K562 (cell line): ENCODE measurements at regions not wholly inside any gene's neighbourhood (a gene's known extent, or its start where the extent isn't known, plus 50 kb on each side); places are given as distances from the start of the nearest gene placed in this dataset.

Source experiments
- ATAC-seq: fragments of 200-7000 bp; cut with Tn5 transposase; 3 replicates; pipeline ENCODE4 v1.9.1; 2020; ENCODE audit warnings: moderate library complexity
- BruUV-seq: library from RNA; stranded (reverse); fragments of 400-500 nt; replicated peaks from 2 replicates; lab custom pipeline; 2021; lab: Mats Ljungman, UMichigan
- CTCF ChIA-PET: fragments of 300-600 bp; formaldehyde crosslinking; extraction: SDS; loops from one replicate; lab custom pipeline; 2021; ENCODE audit warnings: low intra/inter-chr PET ratio; lab: Yijun Ruan, JAX
- POLR2A ChIA-PET: fragments of 300-600, 350-650 bp; sonication (Branson Sonifier 250); formaldehyde crosslinking; extraction: SDS; loops from one replicate; lab custom pipeline; 2021; ENCODE audit warnings: antibody characterized with exemption, inconsistent platforms; lab: Yijun Ruan, JAX
- DNase-seq, 4 experiments: peaks; one replicate each; pipeline versions ENCODE4 v3.0.0 to v3.0.0-alpha.2; 2011 to 2018; ENCODE audit warnings: low spot score in 3 of 4, mixed read lengths in 3 of 4; ENCODE audit errors: extremely low read depth in 1 of 4
- FAIRE-seq: peaks from 2 replicates; lab custom pipeline; 2011; peaks lifted over from hg19 to GRCh38; lab: Jason Lieb, UNC
- H2AFZ ChIP-seq: 2 replicates; pipeline ENCODE4 v1.6.0; 2011; ENCODE audit warnings: low read depth, low read length, control low read depth, inconsistent platforms
- H3K27ac ChIP-seq: fragments of 200-600 bp; 3 replicates; pipeline ENCODE4 v1.8.0; 2011; ENCODE audit warnings: low read depth, mild to moderate bottlenecking, control low read depth, inconsistent platforms, low read length, moderate library complexity, mixed read lengths; ENCODE audit errors: extremely low read depth
- H3K27me3 ChIP-seq, 2 experiments: fragments of 300-600 bp in 1 of 2; 2 replicates in 1 of 2; 3 replicates in 1 of 2; pipeline versions ENCODE4 v1.6.0 to v1.8.0; 2011; ENCODE audit warnings: inconsistent platforms in 2 of 2, low read length in 2 of 2, mild to moderate bottlenecking in 1 of 2, mixed read lengths in 1 of 2, moderate library complexity in 1 of 2; ENCODE audit not compliant: control insufficient read depth in 2 of 2, insufficient read depth in 2 of 2
- H3K36me3 ChIP-seq: fragments of 300-600 bp; 3 replicates; pipeline ENCODE4 v1.8.0; 2011; ENCODE audit warnings: mild to moderate bottlenecking, low read length, inconsistent platforms; ENCODE audit not compliant: control insufficient read depth, insufficient read depth
- H3K4me1 ChIP-seq, 2 experiments: fragments of 200-600 bp in 1 of 2; replicated peaks in 1 of 2; 2 replicates in 1 of 2; 3 replicates in 1 of 2; pipeline versions ENCODE4 v1.5.1 to v1.8.0; 2011; ENCODE audit warnings: inconsistent platforms in 2 of 2, low read length in 2 of 2, mild to moderate bottlenecking in 1 of 2, mixed read lengths in 1 of 2, moderate library complexity in 1 of 2; ENCODE audit not compliant: control insufficient read depth in 2 of 2, insufficient read depth in 2 of 2
- H3K4me2 ChIP-seq: 2 replicates; pipeline ENCODE4 v1.6.1; 2011; ENCODE audit warnings: low read length, control low read depth, inconsistent platforms, mixed read lengths; ENCODE audit not compliant: insufficient read depth
- H3K4me3 ChIP-seq: fragments of 200-600 bp; sonication (generic), shearing (Covaris generic); 2 replicates; pipeline ENCODE4 v1.5.1; 2016; ENCODE audit warnings: control low read depth, inconsistent platforms
- H3K79me2 ChIP-seq: fragments of 200-600 bp; 3 replicates; pipeline ENCODE4 v1.8.0; 2011; ENCODE audit warnings: low read length, inconsistent platforms; ENCODE audit not compliant: control insufficient read depth, insufficient read depth
- H3K9ac ChIP-seq, 2 experiments: 2 replicates each; pipeline versions ENCODE4 v1.6.0 to v1.6.1; 2011; ENCODE audit warnings: low read depth in 2 of 2, low read length in 2 of 2, control low read depth in 1 of 2, inconsistent platforms in 1 of 2, mild to moderate bottlenecking in 1 of 2, mixed read lengths in 1 of 2; ENCODE audit not compliant: insufficient read depth in 1 of 2
- H3K9me1 ChIP-seq: one replicate; pipeline ENCODE4 v1.6.0; 2011; ENCODE audit warnings: inconsistent platforms, mild to moderate bottlenecking, low read length, moderate library complexity; ENCODE audit not compliant: control insufficient read depth, insufficient read depth
- H3K9me3 ChIP-seq: replicated peaks from 2 replicates; pipeline ENCODE4 v1.5.1; 2011; ENCODE audit warnings: low read depth, low read length, inconsistent platforms; ENCODE audit not compliant: control insufficient read depth, insufficient read depth
- H4K20me1 ChIP-seq: replicated peaks from 2 replicates; pipeline ENCODE4 v1.6.1; 2011; ENCODE audit warnings: low read length, inconsistent platforms, mixed read lengths; ENCODE audit not compliant: control insufficient read depth, insufficient read depth
- ATF1 ChIP-seq, 2 experiments: fragments of 450-650 bp in 1 of 2; IDR thresholded peaks; 2 replicates each; pipeline ENCODE4 v1.6.1; 2016; ENCODE audit warnings: missing compliant biosample characterization in 1 of 2, missing genetic modification characterization in 1 of 2
- ATF7 ChIP-seq: fragments of 450-650 bp; IDR thresholded peaks from 2 replicates; pipeline ENCODE4 v1.7.1; 2014; ENCODE audit warnings: mild to moderate bottlenecking, moderate library complexity
- NCOR1 ChIP-seq: fragments of 450-650 bp; IDR thresholded peaks from 2 replicates; pipeline ENCODE4 v1.6.1; 2016; ENCODE audit warnings: mild to moderate bottlenecking, moderate library complexity
- PPARD ChIP-seq: fragments of 250-450 bp; sonication (Bioruptor Pico); IDR thresholded peaks from 2 replicates; pipeline ENCODE4 v1.8.0; 2022; ENCODE audit warnings: inconsistent platforms, mild to moderate bottlenecking, moderate library complexity
- RBM25 ChIP-seq: fragments of 200-400 bp; formaldehyde crosslinking; IDR thresholded peaks from 2 replicates; pipeline ENCODE4 v1.6.1; 2018; ENCODE audit warnings: low read length, low read depth, moderate library complexity; ENCODE audit not compliant: severe bottlenecking
- SPI1 ChIP-seq: IDR thresholded peaks from 2 replicates; pipeline ENCODE4 v1.6.1; 2011; ENCODE audit warnings: low read depth, low read length, control low read depth, borderline replicate concordance
- TAF9B ChIP-seq: fragments of 450-650 bp; IDR thresholded peaks from 2 replicates; pipeline ENCODE4 v1.6.1; 2018; ENCODE audit warnings: mild to moderate bottlenecking; ENCODE audit not compliant: partially characterized antibody
- TCF7 ChIP-seq: sonication (generic); IDR thresholded peaks from 2 replicates; pipeline ENCODE4 v1.6.1; 2016; ENCODE audit warnings: antibody characterized with exemption, borderline replicate concordance
- ZFP36 ChIP-seq: fragments of 150-350 bp; IDR thresholded peaks from 2 replicates; pipeline ENCODE4 v1.6.1; 2018; ENCODE audit warnings: low read length, low read depth; ENCODE audit not compliant: partially characterized antibody
- ZNF280B ChIP-seq: fragments of 250-450 bp; sonication (Bioruptor Pico); IDR thresholded peaks from 2 replicates; pipeline ENCODE4 v1.5.1; 2021; ENCODE audit warnings: mild to moderate bottlenecking
- ZNF717 ChIP-seq: fragments of 250-450 bp; sonication (Bioruptor Pico); IDR thresholded peaks from 2 replicates; pipeline ENCODE4 v1.5.0; 2021
- WGBS: fragments of 100-300 bp; shearing (Covaris generic); methylation state at CpG from one replicate; pipeline ENCODE4 v1.1.6; 2016; ENCODE audit warnings: low coverage, mixed read lengths; ENCODE audit not compliant: insufficient coverage; ENCODE audit errors: missing lambda C conversion rate; 5-methylcytosine and 5-hydroxymethylcytosine counted together
- in situ Hi-C: fragments of 300-500 bp; cut with MboI; formaldehyde crosslinking; loops from 4 replicates; pipeline ENCODE4 v1.15.0; 2018; ENCODE audit warnings: inconsistent platforms, mixed read lengths
- intact Hi-C: fragments of 100-400 bp; cut with micrococcal nuclease; formaldehyde crosslinking; loops from 2 replicates; pipeline ENCODE4 v1.14.2; 2022
- TF ChIP-seq, protein P1 (sequence below): fragments of 250-450 bp; sonication (Bioruptor Pico); IDR thresholded peaks from 2 replicates; pipeline ENCODE4 v1.4.0; 2020; ENCODE audit warnings: mild to moderate bottlenecking, moderate library complexity

DNA sequence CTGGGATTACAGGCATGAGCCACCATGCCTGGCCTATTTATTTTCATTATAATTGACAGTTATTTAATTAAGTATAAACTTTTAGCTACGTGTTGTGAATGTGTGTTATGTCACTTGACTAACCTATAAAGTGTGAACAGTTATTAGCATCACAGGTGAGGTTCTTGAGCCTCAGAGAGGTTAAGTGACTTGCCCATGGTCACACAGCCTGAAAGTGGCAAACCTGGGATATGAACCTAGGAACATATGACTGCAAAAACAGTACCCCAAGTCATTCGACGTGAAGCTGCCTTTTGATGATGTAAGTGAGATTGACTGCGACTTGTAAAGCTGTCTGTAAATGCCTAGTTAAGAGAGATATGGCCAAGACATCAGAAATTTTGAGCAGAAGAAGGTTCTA, 77.9 kb upstream of the SALL4 start:
- FAIRE-seq (no peak), DNase-seq (no peak), ATAC-seq (no peak)
- H3K9me3 ChIP-seq, result no peaks in the 10 kb centered on the region
- ChIA-PET CTCF (no interaction called here), POLR2A (no interaction called here)
- 0% methylated on average over 4 of the region's 4 CpGs for WGBS
- intact Hi-C loops (no loop called here), in situ Hi-C loops (no loop called here)
- H4K20me1 ChIP-seq, result no peaks in the 10 kb centered on the region
- H3K9ac ChIP-seq, result no peak overlapping the region
- H3K27ac ChIP-seq, result no peak overlapping the region
- H3K4me2 ChIP-seq, result no peak overlapping the region
- BruUV-seq, result no TSS peak
- no peak for TF ChIP-seq ZNF717 (CRISPR knock-in tag)
- TF ChIP-seq PPARD (CRISPR knock-in tag), result no peak
- peak; percentile 74 for TF ChIP-seq RBM25
- TF ChIP-seq ZFP36, result peak; percentile 34
- no peak for TF ChIP-seq SPI1
- no peak for TF ChIP-seq NCOR1
- no peak overlapping the region for H2AFZ ChIP-seq
- no peaks in the 10 kb centered on the region for H3K9me1 ChIP-seq
- H3K4me3 ChIP-seq, result no peak overlapping the region
- H3K4me1 ChIP-seq, result no peaks in the 10 kb centered on the region
- no peaks in the 10 kb centered on the region for H3K36me3 ChIP-seq
- H3K27me3 ChIP-seq, result peaks cover 4 to 7% of the 10 kb centered on the region in 2 experiments; a peak in 4 of 5 replicates
- H3K79me2 ChIP-seq, result no peaks in the 10 kb centered on the region

DNA sequence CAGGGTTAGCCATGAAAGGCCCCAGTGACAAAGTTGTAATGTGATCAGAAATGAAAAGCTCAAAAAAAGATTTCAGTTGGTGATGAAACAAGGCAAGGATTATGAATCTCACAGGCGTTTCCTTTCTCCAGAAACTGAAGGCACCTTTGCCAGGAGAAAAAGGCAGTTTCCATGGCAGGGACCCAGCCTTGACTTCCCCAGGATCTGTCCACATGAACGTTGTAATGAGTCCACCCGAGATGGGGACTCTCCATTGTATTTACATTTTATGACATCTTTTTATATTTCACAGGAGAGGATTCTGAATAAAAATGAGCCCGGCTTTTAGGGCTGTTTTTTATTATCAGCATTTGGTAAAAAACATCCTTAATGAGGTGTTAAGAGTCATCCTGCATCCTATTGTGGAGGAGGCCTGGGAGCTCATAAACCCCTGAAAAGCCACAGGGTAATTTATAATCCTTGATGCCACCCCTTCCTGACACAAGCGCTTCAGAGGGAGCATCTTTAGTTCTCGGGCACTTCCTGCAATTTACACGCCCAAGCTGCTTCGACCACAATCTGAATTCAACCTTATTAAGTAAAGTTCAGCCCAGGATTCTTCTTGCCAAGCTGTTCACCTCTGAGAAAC, 74.1 kb upstream of the SALL4 start:
- no peaks in the 10 kb centered on the region for H3K36me3 ChIP-seq
- POLR2A ChIA-PET, result interaction anchor here (0.7 kb wide), 1 partner anchor 10 kb away, joined by 3 read pairs; no protein-coding TSS in a partner anchor
- in situ Hi-C loops (no loop called here), intact Hi-C loops (no loop called here)
- no peaks in the 10 kb centered on the region for H3K4me1 ChIP-seq
- H3K27me3 ChIP-seq, result peaks cover 11 to 19% of the 10 kb centered on the region in 2 experiments; a peak in 4 of 5 replicates
- FAIRE-seq, result no peak
- H4K20me1 ChIP-seq, result no peaks in the 10 kb centered on the region
- H3K9me1 ChIP-seq, result no peaks in the 10 kb centered on the region
- H2AFZ ChIP-seq, result no peak overlapping the region
- no peak overlapping the region for H3K9ac ChIP-seq
- DNase-seq, result no peak
- no peak overlapping the region for H3K4me3 ChIP-seq
- 2% methylated on average over 8 of the region's 8 CpGs for WGBS
- no peaks in the 10 kb centered on the region for H3K79me2 ChIP-seq
- H3K9me3 ChIP-seq, result no peaks in the 10 kb centered on the region
- no peak overlapping the region for H3K27ac ChIP-seq
- CTCF ChIA-PET, result no interaction called here
- ATAC-seq, result no peak
- BruUV-seq, result no TSS peak
- H3K4me2 ChIP-seq, result no peak overlapping the region
- TF ChIP-seq ZNF280B (CRISPR knock-in tag) (no peak), TCF7 (no peak), TAF9B (no peak), ATF1 (CRISPR knock-in tag; IDR thresholded peaks at IDR 0.05) (no peak), ATF1 (tag; IDR thresholded peaks at IDR 0.05) (no peak), ATF7 (no peak)
- TF ChIP-seq, protein P1, sequence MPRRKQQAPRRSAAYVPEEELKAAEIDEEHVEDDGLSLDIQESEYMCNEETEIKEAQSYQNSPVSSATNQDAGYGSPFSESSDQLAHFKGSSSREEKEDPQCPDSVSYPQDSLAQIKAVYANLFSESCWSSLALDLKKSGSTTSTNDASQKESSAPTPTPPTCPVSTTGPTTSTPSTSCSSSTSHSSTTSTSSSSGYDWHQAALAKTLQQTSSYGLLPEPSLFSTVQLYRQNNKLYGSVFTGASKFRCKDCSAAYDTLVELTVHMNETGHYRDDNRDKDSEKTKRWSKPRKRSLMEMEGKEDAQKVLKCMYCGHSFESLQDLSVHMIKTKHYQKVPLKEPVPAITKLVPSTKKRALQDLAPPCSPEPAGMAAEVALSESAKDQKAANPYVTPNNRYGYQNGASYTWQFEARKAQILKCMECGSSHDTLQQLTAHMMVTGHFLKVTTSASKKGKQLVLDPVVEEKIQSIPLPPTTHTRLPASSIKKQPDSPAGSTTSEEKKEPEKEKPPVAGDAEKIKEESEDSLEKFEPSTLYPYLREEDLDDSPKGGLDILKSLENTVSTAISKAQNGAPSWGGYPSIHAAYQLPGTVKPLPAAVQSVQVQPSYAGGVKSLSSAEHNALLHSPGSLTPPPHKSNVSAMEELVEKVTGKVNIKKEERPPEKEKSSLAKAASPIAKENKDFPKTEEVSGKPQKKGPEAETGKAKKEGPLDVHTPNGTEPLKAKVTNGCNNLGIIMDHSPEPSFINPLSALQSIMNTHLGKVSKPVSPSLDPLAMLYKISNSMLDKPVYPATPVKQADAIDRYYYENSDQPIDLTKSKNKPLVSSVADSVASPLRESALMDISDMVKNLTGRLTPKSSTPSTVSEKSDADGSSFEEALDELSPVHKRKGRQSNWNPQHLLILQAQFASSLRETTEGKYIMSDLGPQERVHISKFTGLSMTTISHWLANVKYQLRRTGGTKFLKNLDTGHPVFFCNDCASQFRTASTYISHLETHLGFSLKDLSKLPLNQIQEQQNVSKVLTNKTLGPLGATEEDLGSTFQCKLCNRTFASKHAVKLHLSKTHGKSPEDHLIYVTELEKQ (CRISPR knock-in tag), result no peak
